H1 (cell line): ENCODE measurements at regions not wholly inside any gene's neighbourhood (a gene's known extent, or its start where the extent isn't known, plus 50 kb on each side); places are given as distances from the start of the nearest gene placed in this dataset.

Source experiments
- CHD2 ChIP-seq: IDR thresholded peaks from 2 replicates; pipeline ENCODE4 v1.6.1; 2012; ENCODE audit warnings: low read length, improper control_type of control experiment
- CHD7 ChIP-seq: fragments of 300-600 bp; sonication (generic); IDR thresholded peaks from 2 replicates; pipeline ENCODE4 v1.7.1; 2012; ENCODE audit warnings: low read length, moderate library complexity, mild to moderate bottlenecking, inconsistent platforms; ENCODE audit not compliant: insufficient replicate concordance
- CTBP2 ChIP-seq: IDR thresholded peaks from 2 replicates; pipeline ENCODE4 v1.7.0; 2011; ENCODE audit warnings: borderline replicate concordance, mild to moderate bottlenecking, moderate library complexity, mixed read lengths, low read length; ENCODE audit not compliant: insufficient read depth, insufficient read length
- GABPA ChIP-seq: IDR thresholded peaks from 2 replicates; pipeline ENCODE4 v1.6.1; 2011; ENCODE audit warnings: mild to moderate bottlenecking, low read length, moderate library complexity, borderline replicate concordance; ENCODE audit not compliant: insufficient read depth
- HDAC6 ChIP-seq: IDR thresholded peaks from one replicate; pipeline ENCODE4 v1.7.1; 2012; ENCODE audit warnings: low read depth, mild to moderate bottlenecking, inconsistent platforms, low read length, moderate library complexity
- JUND ChIP-seq: IDR thresholded peaks from 2 replicates; pipeline ENCODE4 v1.6.1; 2011; ENCODE audit warnings: mild to moderate bottlenecking, improper control_type of control experiment, low read length
- POU5F1 ChIP-seq: IDR thresholded peaks from 2 replicates; pipeline ENCODE4 v1.6.1; 2011; ENCODE audit warnings: low read depth, mild to moderate bottlenecking, low read length, moderate library complexity
- RBBP5 ChIP-seq: IDR thresholded peaks from 2 replicates; pipeline ENCODE4 v1.7.1; 2012; ENCODE audit warnings: low read depth, mild to moderate bottlenecking, inconsistent platforms, low read length, moderate library complexity, borderline replicate concordance
- RNF2 ChIP-seq: fragments of 200-900, 300-1000 bp; sonication (generic); IDR thresholded peaks from 2 replicates; pipeline ENCODE4 v1.7.1; 2016; ENCODE audit warnings: borderline replicate concordance, low read depth, mild to moderate bottlenecking, antibody characterized with exemption, low read length; ENCODE audit not compliant: poor library complexity, severe bottlenecking; ENCODE audit errors: missing control alignments
- RXRA ChIP-seq: IDR thresholded peaks from 2 replicates; pipeline ENCODE4 v1.6.1; 2011; ENCODE audit warnings: low read depth, mild to moderate bottlenecking, low read length, moderate library complexity; ENCODE audit not compliant: insufficient read depth
- SIX5 ChIP-seq: IDR thresholded peaks from 2 replicates; pipeline ENCODE4 v1.6.1; 2011; ENCODE audit warnings: mild to moderate bottlenecking, low read depth, low read length
- SP2 ChIP-seq: IDR thresholded peaks from 2 replicates; pipeline ENCODE4 v1.6.1; 2012; ENCODE audit warnings: mild to moderate bottlenecking, low read length, inconsistent platforms
- SP4 ChIP-seq: IDR thresholded peaks from 2 replicates; pipeline ENCODE4 v1.6.1; 2012; ENCODE audit warnings: low read length, inconsistent platforms

GRCh38 chr5:93357686-93358085 is 223.3 kb downstream of the NR2F1-AS1 start (continued):
- TF ChIP-seq CHD7 = no peak
- no peak for TF ChIP-seq HDAC6
- TF ChIP-seq RNF2 = no peak
- no peak for TF ChIP-seq SP4
- no peak for TF ChIP-seq CTBP2
- no peak for TF ChIP-seq RXRA
- TF ChIP-seq SIX5 = no peak
- TF ChIP-seq GABPA = no peak
- no peak for TF ChIP-seq RBBP5
- no peak for TF ChIP-seq JUND
- no peak for TF ChIP-seq POU5F1
- no peak for TF ChIP-seq SP2
- no peak for TF ChIP-seq CHD2
